ENCODE measurements at regions not wholly inside any gene's neighbourhood (a gene's known extent, or its start where the extent isn't known, plus 50 kb on each side); places are given as distances from the start of the nearest gene placed in this dataset.

- TF ChIP-seq, protein P1, sequence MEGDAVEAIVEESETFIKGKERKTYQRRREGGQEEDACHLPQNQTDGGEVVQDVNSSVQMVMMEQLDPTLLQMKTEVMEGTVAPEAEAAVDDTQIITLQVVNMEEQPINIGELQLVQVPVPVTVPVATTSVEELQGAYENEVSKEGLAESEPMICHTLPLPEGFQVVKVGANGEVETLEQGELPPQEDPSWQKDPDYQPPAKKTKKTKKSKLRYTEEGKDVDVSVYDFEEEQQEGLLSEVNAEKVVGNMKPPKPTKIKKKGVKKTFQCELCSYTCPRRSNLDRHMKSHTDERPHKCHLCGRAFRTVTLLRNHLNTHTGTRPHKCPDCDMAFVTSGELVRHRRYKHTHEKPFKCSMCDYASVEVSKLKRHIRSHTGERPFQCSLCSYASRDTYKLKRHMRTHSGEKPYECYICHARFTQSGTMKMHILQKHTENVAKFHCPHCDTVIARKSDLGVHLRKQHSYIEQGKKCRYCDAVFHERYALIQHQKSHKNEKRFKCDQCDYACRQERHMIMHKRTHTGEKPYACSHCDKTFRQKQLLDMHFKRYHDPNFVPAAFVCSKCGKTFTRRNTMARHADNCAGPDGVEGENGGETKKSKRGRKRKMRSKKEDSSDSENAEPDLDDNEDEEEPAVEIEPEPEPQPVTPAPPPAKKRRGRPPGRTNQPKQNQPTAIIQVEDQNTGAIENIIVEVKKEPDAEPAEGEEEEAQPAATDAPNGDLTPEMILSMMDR (IDR thresholded peaks at IDR 0.05; ENCODE audit: borderline replicate concordance, extremely low read depth, low read length, poor library complexity, severe bottlenecking): no peak
- TF ChIP-seq EZH2 (IDR thresholded peaks at IDR 0.05; ENCODE audit: borderline replicate concordance, low read depth, low read length, severe bottlenecking): no peak
These were observed 132.5 kb upstream of the NEDD9 start for GRCh38 chr6:11364971-11365397.
